ENCODE measurements at regions not wholly inside any gene's neighbourhood (a gene's known extent, or its start where the extent isn't known, plus 50 kb on each side); places are given as distances from the start of the nearest gene placed in this dataset.
A peak's percentile ranks its signal among the peaks of the same experiment; 100 is the strongest.
"Not testable (repeated sequence)": the region's sequence is repeated elsewhere in the genome, so short reads cannot be mapped to it uniquely, and the experiment has no call there.

DNA sequence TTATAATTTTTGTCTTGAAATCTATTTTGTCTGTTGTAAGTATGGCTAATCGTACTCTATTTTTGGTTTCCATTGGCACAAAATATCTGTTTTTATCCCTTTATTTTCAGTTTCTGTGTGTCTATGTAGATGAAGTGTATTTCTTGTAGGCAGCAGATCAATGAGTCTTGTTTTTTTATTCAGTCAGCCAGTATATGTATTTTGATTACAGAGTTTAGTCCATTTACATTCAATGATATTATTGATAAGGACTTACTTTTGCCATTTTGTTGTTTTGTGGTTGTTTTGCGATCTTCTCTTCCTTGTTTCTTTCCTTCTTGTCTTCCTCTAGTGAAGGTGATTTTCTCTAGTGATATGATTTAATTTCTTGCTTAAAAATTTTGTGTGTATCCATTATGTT is 336.3 kb upstream of the SPRY2 start:
- no peak for DNase-seq

GRCh38 chr13:80675442-80675841 is 334.5 kb upstream of the SPRY2 start:
- not testable (repeated sequence) for DNase-seq

GRCh38 chr13:80671773-80672172 is 330.8 kb upstream of the SPRY2 start:
- DNase-seq, result no peak

DNA sequence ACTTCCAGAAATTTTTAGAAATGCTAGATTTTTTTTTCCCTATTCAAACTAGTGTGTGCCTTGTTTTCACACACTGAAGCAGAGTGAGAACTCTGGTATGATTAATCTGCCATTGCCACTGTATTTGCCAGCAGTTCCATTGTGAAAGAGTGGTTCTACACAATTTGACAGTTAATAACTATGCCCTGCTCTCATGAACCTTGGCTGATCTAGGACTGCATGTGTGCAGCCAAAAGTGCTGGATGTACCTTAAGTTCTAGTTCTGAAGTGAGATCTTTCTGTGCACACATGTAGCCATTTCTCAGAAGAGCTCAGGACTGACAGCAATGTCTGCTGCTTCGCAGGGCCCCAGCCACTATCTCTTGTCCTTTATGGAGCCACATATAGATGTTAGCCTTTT is 328.2 kb upstream of the SPRY2 start:
- DNase-seq, result no peak

DNA sequence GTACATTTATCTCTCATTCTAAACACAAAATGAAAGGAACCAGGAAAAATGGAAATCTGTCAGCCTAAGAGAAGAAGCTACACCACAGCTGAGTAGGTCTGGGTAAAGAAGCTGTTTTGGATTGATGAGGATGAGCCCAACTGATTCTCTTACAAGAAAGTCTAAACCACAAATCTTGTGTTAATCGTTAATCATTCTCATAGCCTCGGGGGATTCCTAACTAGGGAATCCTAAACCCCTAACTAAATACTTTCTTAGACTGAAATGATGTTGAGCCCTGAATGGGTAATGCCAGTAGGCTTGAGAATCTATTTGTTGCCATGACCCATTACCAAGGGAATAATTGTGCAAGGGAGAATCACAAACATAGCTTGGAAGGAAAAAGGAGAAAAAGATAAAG is 327.5 kb upstream of the SPRY2 start:
- no peak for DNase-seq

- no peak for DNase-seq
Measured at GRCh38 chr13:80666782-80667552, 326.0 kb upstream of the SPRY2 start.

DNA sequence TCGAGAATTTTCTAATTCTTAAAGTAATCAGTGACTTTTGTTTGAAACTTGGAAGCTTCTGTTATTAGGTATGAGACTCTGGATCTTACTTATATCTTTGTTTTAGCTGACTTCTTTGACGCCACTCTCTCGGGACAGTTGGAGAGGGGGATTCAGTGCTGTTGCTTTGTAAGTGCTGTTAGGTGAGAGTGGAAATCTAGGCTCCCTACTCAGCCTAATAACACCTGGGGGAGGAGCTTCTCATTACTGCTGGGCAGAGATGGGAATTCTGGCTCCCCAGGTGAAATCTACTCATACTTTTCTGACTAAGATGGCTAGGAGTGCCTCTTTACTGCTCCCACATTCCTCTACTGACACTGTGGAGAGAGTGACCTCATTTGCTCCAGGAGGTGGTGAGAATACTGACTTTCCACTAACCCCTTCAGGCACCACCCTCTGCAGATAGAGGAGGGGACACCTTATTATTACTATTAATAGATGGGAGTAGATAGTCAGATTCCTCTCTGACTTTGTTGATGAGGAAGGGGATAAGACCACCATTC is 324.9 kb upstream of the SPRY2 start:
- no peak for DNase-seq

DNA sequence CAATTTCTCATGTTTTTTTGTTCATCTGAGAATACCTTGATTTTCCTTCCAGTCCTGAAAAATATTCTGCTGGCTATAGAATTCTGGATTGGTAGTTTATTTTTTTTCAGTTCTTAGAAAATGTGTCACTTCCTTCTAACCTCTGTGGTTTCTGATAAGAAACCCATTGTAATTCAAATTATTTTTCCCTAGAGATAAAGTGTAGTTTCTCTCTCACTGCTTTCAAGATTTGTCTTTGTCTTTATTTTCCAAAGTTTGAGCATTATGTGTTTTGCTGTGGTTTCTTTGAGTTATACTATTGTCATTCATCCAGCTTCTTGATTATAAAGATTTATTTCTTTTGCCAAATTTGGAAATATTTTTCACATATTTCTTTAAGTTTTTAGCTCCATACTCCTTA is 324.0 kb upstream of the SPRY2 start:
- no peak for DNase-seq

DNA sequence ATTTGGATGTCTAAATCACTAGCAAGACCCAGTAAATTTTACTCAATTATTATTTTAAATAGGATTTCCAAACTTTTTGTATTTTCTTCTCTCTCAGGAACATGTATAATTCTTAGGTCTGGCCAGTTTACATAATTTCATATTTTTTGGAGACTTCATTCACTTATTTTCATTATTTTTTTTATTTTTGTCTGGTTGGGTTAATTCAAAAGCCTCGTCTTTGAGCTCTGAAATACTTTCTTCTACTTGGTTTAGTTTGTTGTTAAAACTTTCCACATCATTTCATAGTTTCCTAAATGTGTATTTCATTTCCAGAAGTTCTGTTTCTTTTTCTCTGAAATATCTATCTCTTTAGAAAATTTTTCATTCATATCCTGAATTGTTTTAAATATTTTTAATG is 322.9 kb upstream of the SPRY2 start:
- DNase-seq, result no peak

- no peak for DNase-seq
Measured at GRCh38 chr13:80658705-80659104, 317.8 kb upstream of the SPRY2 start.

- DNase-seq, result no peak
Measured at GRCh38 chr13:80656512-80656904, 315.6 kb upstream of the SPRY2 start.

- DNase-seq, result no peak
Measured at GRCh38 chr13:80655778-80656511, 315.0 kb upstream of the SPRY2 start.

DNA sequence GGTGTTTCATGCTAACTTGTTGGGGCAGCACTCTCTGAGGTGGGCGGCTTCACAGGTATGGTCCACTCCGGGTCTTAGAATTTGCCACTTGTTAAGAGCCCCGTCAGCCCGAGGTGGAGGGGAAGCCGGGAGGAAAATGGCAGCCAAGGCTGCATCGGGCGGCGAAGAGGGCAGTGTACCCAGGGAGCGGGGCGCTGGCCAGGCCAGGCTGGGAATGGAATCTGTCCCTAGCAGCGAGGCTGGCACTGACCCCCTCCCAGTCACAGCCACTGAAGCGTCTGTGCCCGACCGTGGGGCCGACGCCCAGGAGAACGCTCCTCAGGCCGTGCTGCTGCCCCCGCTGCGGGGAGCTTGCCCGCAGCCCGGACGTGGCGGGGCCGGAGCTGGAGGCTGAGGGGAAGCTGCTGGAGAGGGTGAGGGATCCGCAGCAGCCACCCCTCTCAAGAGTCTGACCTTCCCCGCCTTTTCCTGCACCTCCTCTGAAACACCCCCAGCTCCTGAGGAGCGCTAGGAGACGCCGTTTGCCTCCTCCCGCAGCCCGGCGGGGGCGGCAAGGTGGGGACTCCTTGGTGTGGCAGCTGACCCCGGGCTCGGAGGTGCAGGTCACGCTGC is 313.8 kb upstream of the SPRY2 start:
- no peak for DNase-seq

DNA sequence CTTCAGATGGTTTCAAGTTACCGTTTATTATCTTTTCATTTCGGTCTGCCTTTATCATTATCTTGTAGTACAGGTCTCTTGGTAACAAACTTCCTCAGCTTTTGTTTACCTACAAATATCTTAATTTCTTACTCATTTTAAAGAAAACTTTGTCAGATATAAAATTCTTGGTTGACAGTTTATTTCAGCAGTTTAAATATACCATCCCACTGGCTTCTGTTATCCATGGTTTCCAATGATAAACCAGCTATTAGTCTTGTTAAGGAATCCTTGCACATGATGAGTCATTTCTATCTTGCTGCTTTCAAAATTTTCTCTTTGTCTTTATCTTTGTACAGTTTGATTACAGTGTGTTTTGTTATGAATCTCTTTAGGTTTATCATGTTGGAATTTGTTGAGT is 308.3 kb upstream of the SPRY2 start:
- DNase-seq, result no peak

DNA sequence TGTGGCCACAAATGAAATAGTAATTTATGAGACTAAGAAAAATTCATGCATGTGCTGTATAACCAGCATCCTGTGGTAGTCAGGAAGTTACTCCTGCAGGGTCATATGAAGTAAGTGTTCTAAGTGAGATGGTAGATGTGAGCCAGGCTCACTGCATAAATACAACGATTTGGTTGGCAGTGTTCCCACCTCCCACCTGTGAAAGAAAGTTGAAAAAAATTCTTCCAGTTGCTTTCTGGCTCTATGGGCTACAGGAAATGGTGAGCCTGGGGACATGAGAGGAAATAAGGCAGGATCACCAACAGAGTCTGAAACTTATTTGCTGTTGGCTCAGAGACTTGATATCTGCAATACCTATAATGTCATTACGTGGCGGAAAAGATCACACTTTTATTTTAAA is 301.7 kb upstream of the SPRY2 start:
- DNase-seq, result peak; percentile 44

DNA sequence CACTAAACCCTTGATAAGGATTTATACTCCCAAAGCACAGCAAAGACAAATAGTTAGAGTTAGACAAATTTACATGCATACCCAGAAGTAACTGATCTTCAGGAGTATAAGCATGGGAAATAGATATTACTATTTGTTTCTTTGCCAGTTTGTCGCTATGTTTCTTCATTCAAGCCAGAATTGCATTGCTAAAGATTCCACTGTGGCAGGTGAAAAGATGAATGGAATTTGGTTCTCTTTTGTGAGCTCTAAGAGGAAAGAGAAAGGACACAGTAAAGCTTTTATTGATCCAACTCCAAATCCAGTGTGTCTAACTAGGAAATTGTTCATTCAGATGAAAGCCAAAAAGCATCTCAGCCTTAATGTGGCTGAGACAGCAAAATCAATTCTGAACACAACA is 292.3 kb upstream of the SPRY2 start:
- no peak for DNase-seq

- DNase-seq, result no peak
Measured at GRCh38 chr13:80630685-80631121, 289.8 kb upstream of the SPRY2 start.

DNA sequence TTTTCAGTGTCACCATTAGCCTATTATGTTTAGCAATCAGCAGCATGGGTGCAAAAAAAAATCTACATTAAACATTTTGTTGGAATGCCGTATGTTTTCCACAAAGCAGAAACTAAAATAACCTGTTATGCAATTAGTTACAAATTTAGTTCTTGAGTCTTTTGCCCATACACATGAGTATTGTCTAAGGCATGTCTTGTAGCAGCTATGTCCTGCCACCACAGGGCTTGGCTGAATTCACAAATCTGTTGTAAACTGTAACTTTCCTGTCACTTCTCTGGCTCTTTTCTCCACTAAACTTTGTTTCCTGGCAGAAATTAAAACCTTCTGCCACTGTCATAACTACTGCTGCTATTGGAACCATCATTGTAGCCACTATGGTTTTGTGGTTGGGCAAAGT is 277.9 kb upstream of the SPRY2 start:
- no peak for DNase-seq

GRCh38 chr13:80612804-80613203 is 271.9 kb upstream of the SPRY2 start:
- DNase-seq, result no peak

DNA sequence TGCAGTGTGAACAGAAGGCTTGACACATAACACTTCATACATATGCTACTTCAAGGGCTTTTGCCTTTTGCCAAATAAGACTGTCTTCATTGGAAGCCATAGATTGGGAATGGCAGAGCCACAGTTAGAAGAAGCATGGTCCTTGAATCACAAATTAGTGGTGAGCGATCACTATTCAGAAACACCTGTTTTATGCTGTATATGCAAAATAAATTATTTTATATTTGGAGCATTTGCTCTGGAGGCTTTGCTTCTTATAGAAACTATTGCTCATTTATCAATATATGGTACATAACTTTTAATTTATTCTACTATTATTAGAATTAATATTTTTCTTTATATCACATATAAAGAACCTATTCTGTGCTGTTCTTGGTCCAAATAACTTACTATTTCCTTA is 270.4 kb upstream of the SPRY2 start:
- DNase-seq, result no peak

DNA sequence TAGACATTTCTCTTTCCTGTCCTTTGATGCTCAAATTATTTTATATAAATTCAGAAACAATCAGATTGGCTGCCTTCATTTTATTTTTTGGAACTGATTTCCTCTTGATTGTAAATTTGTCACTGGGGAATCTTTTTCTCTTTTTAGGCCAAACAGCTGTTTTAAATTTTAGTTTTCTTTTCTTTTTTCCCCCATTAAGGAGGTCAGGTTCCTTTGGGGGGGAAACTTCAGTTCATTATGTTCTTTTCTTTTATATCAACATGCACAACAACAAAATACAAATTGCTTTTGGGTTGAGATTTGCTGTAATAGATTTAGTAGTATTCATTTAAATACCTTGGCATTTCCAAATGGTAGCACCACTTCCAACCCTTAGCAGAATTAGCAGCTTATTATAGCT is 264.8 kb upstream of the SPRY2 start:
- no peak for DNase-seq

- no peak for DNase-seq
Measured at GRCh38 chr13:80605011-80605410, 264.1 kb upstream of the SPRY2 start.

- DNase-seq, result peak; percentile 35
Measured at GRCh38 chr13:80604098-80604497, 263.2 kb upstream of the SPRY2 start.

DNA sequence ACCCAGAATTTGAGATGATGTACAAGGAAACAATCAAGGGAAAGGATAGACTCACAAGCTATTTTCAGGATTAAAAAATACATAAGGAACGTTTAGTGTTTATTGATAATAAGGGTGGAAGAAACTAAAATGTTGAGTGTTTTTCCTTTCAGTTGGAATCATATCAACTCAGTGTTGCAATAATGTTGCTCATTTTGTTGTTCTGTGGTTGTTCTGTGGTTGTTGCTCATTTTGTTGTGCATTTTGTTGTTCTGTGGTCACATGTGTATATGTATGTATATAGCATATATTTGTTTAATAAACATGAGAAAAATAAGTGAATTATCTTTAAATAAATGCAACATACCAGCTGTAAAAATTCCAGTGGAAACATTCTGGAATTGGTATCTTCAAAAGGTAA is 262.4 kb upstream of the SPRY2 start:
- no peak for DNase-seq
